IMR-90 (cell line): ENCODE measurements at regions not wholly inside any gene's neighbourhood (a gene's known extent, or its start where the extent isn't known, plus 50 kb on each side); places are given as distances from the start of the nearest gene placed in this dataset.

Experiments
- ATAC-seq: fragments of 200-7000 bp; cut with Tn5 transposase; 2 replicates; pipeline ENCODE4 v1.9.1; 2020; ENCODE audit warnings: low read depth, mild to moderate bottlenecking, moderate library complexity
- BruUV-seq: library from RNA; stranded (reverse); fragments of 400-500 nt; replicated peaks from 2 replicates; lab custom pipeline; 2021; lab: Mats Ljungman, UMichigan
- CTCF ChIA-PET: fragments of 300-600 bp; formaldehyde crosslinking; extraction: SDS; loops from one replicate; lab custom pipeline; 2021; ENCODE audit warnings: antibody characterized with exemption; lab: Yijun Ruan, JAX
- POLR2A ChIA-PET: fragments of 300-600 bp; sonication (Branson Sonifier 250); formaldehyde crosslinking; loops from one replicate; lab custom pipeline; 2022; ENCODE audit warnings: antibody characterized with exemption; ENCODE audit not compliant: unreplicated experiment; lab: Charles Lee
- DNase-seq: peaks from one replicate; pipeline ENCODE4 v3.0.0; 2013
- H2AFZ ChIP-seq: replicated peaks from 2 replicates; pipeline ENCODE3; 2013; ENCODE audit warnings: low read length, mild to moderate bottlenecking; ENCODE audit not compliant: poor library complexity
- H2AK5ac ChIP-seq: 2 replicates; pipeline ENCODE4 v1.6.1; 2013; ENCODE audit warnings: low read depth, low read length, inconsistent platforms
- H2AK9ac ChIP-seq: replicated peaks from 2 replicates; pipeline ENCODE3; 2013; ENCODE audit warnings: mild to moderate bottlenecking, low read depth, low read length, moderate library complexity; ENCODE audit not compliant: poor library complexity
- H2BK120ac ChIP-seq: 2 replicates; pipeline ENCODE4 v1.6.1; 2013; ENCODE audit warnings: low read depth, low read length, inconsistent platforms
- H2BK15ac ChIP-seq: 3 replicates; pipeline ENCODE4 v1.6.1; 2013; ENCODE audit warnings: low read depth, low read length, inconsistent platforms
- H2BK20ac ChIP-seq: 2 replicates; pipeline ENCODE4 v1.6.1; 2013; ENCODE audit warnings: low read depth, mild to moderate bottlenecking, inconsistent platforms, low read length, moderate library complexity
- H2BK5ac ChIP-seq: 2 replicates; pipeline ENCODE4 v1.6.1; 2013; ENCODE audit warnings: mild to moderate bottlenecking, low read depth, low read length, inconsistent platforms; ENCODE audit not compliant: poor library complexity, severe bottlenecking
- H3K14ac ChIP-seq: replicated peaks from 2 replicates; pipeline ENCODE4 v1.6.1; 2013; ENCODE audit warnings: low read depth, low read length, inconsistent platforms
- H3K18ac ChIP-seq: 2 replicates; pipeline ENCODE4 v1.6.1; 2013; ENCODE audit warnings: low read depth, low read length, control low read depth
- H3K23ac ChIP-seq: 2 replicates; pipeline ENCODE4 v1.6.1; 2013; ENCODE audit warnings: low read depth, low read length, inconsistent platforms
- H3K27ac ChIP-seq: 2 replicates; pipeline ENCODE4 v1.5.1; 2013; ENCODE audit warnings: mild to moderate bottlenecking, control low read depth, low read length; ENCODE audit not compliant: insufficient read depth
- H3K27me3 ChIP-seq: 2 replicates; pipeline ENCODE4 v1.6.1; 2013; ENCODE audit warnings: low read length; ENCODE audit not compliant: control insufficient read depth, insufficient read depth
- H3K36me3 ChIP-seq: 2 replicates; pipeline ENCODE4 v1.6.1; 2013; ENCODE audit warnings: low read length, mixed read lengths; ENCODE audit not compliant: control insufficient read depth, insufficient read depth
- H3K4ac ChIP-seq: 2 replicates; pipeline ENCODE4 v1.6.1; 2013; ENCODE audit warnings: low read depth, low read length, inconsistent platforms
- H3K4me1 ChIP-seq: 2 replicates; pipeline ENCODE4 v1.6.1; 2013; ENCODE audit warnings: low read length, mixed read lengths; ENCODE audit not compliant: control insufficient read depth, insufficient read depth
- H3K4me2 ChIP-seq: 2 replicates; pipeline ENCODE4 v1.6.1; 2013; ENCODE audit warnings: low read depth, mild to moderate bottlenecking, control low read depth, low read length, moderate library complexity
- H3K4me3 ChIP-seq: 2 replicates; pipeline ENCODE4 v1.5.1; 2013; ENCODE audit warnings: low read depth, mild to moderate bottlenecking, control low read depth, low read length, moderate library complexity; ENCODE audit not compliant: insufficient read depth
- H3K56ac ChIP-seq: 2 replicates; pipeline ENCODE4 v1.6.1; 2013; ENCODE audit warnings: low read length, inconsistent platforms; ENCODE audit not compliant: insufficient read depth; ENCODE audit errors: extremely low read depth
- H3K79me1 ChIP-seq, 2 experiments: 2 replicates each; pipeline ENCODE4 v1.6.1; 2013; ENCODE audit warnings: low read length in 2 of 2, inconsistent platforms in 1 of 2, low read depth in 1 of 2
- H3K9ac ChIP-seq: 2 replicates; pipeline ENCODE4 v1.6.1; 2013; ENCODE audit warnings: low read depth, low read length, control low read depth
- H3K9me1 ChIP-seq: 2 replicates; pipeline ENCODE4 v1.6.1; 2013; ENCODE audit warnings: low read length, inconsistent platforms; ENCODE audit not compliant: insufficient read depth
- H3K9me3 ChIP-seq: 2 replicates; pipeline ENCODE4 v1.6.1; 2013; ENCODE audit warnings: low read length; ENCODE audit not compliant: control insufficient read depth, insufficient read depth
- H4K20me1 ChIP-seq: 2 replicates; pipeline ENCODE4 v1.6.1; 2013; ENCODE audit warnings: low read length, inconsistent platforms; ENCODE audit not compliant: insufficient read depth
- H4K5ac ChIP-seq: 2 replicates; pipeline ENCODE4 v1.6.1; 2013; ENCODE audit warnings: mild to moderate bottlenecking, low read depth, low read length, control low read depth
- H4K8ac ChIP-seq, 2 experiments: 2 replicates each; pipeline ENCODE4 v1.6.1; 2013; ENCODE audit warnings: low read depth in 2 of 2, low read length in 2 of 2, control low read depth in 1 of 2, inconsistent platforms in 1 of 2
- H4K91ac ChIP-seq: 2 replicates; pipeline ENCODE4 v1.6.1; 2013; ENCODE audit warnings: low read depth, low read length, inconsistent platforms; ENCODE audit not compliant: insufficient read depth
- BHLHE40 ChIP-seq: fragments of 150-350 bp; IDR thresholded peaks from 2 replicates; pipeline ENCODE4 v1.6.1; 2016; ENCODE audit warnings: mild to moderate bottlenecking, low read depth, low read length
- CEBPB ChIP-seq: IDR thresholded peaks from 2 replicates; pipeline ENCODE4 v1.6.1; 2012; ENCODE audit warnings: low read depth, low read length, improper control_type of control experiment
- CHD1 ChIP-seq: IDR thresholded peaks from 2 replicates; pipeline ENCODE4 v1.6.1; 2012; ENCODE audit warnings: low read depth, low read length, improper control_type of control experiment
- CTCF ChIP-seq: conservative IDR thresholded peaks from 2 replicates; pipeline ENCODE4 v1.5.1; 2012; ENCODE audit warnings: mild to moderate bottlenecking, low read depth, low read length, improper control_type of control experiment
- ELK1 ChIP-seq: fragments of 150-350 bp; IDR thresholded peaks from 2 replicates; pipeline ENCODE4 v1.6.1; 2016; ENCODE audit warnings: low read depth, mild to moderate bottlenecking, low read length, moderate library complexity, borderline replicate concordance
- FOS ChIP-seq: fragments of 150-350 bp; IDR thresholded peaks from 2 replicates; pipeline ENCODE4 v1.6.1; 2016; ENCODE audit warnings: low read depth, low read length
- MAFK ChIP-seq: IDR thresholded peaks from 2 replicates; pipeline ENCODE4 v1.6.1; 2012; ENCODE audit warnings: low read depth, low read length, improper control_type of control experiment
- MAZ ChIP-seq: IDR thresholded peaks from 2 replicates; pipeline ENCODE4 v1.6.1; 2012; ENCODE audit warnings: low read depth, mild to moderate bottlenecking, low read length, improper control_type of control experiment, moderate library complexity, borderline replicate concordance
- MXI1 ChIP-seq: IDR thresholded peaks from 2 replicates; pipeline ENCODE4 v1.6.1; 2012; ENCODE audit warnings: low read depth, mild to moderate bottlenecking, low read length, moderate library complexity, borderline replicate concordance
- NFE2L2 ChIP-seq: fragments of 150-350 bp; IDR thresholded peaks from 2 replicates; pipeline ENCODE4 v1.6.1; 2016; ENCODE audit warnings: low read depth, mild to moderate bottlenecking, low read length
- POLR2A ChIP-seq: IDR thresholded peaks from 2 replicates; pipeline ENCODE4 v1.6.1; 2012; ENCODE audit warnings: mild to moderate bottlenecking, low read depth, low read length
- RAD21 ChIP-seq: IDR thresholded peaks from 2 replicates; pipeline ENCODE4 v1.6.1; 2012; ENCODE audit warnings: low read length, improper control_type of control experiment
- RCOR1 ChIP-seq: IDR thresholded peaks from 2 replicates; pipeline ENCODE4 v1.6.1; 2012; ENCODE audit warnings: mild to moderate bottlenecking, low read length, improper control_type of control experiment; ENCODE audit not compliant: insufficient replicate concordance
- RFX5 ChIP-seq: IDR thresholded peaks from 2 replicates; pipeline ENCODE4 v1.8.0; 2012; ENCODE audit warnings: low read depth, mild to moderate bottlenecking, low read length, moderate library complexity
- SMC3 ChIP-seq: fragments of 150-350 bp; IDR thresholded peaks from 2 replicates; pipeline ENCODE4 v1.6.1; 2016; ENCODE audit warnings: low read depth, mild to moderate bottlenecking, antibody characterized with exemption, low read length, moderate library complexity
- USF2 ChIP-seq: fragments of 150-350 bp; IDR thresholded peaks from 2 replicates; pipeline ENCODE4 v1.6.1; 2017; ENCODE audit warnings: mild to moderate bottlenecking, antibody characterized with exemption, low read length, low read depth
- WGBS, 2 experiments: methylation state at CpG; one replicate each; pipeline versions ENCODE4 v1.1.5 to v1.1.7; 2013; ENCODE audit warnings: missing lambda C conversion rate in 2 of 2; ENCODE audit not compliant: insufficient read length in 1 of 2; ENCODE audit errors: extremely low coverage in 2 of 2; 5-methylcytosine and 5-hydroxymethylcytosine counted together
- dilution Hi-C: fragments of 300-500 bp; cut with HindIII; formaldehyde crosslinking; loops from one replicate; pipeline ENCODE4 v1.14.3; 2018; ENCODE audit warnings: low sequenced_read_pairs; ENCODE audit not compliant: unreplicated experiment
- in situ Hi-C: fragments of 300-500 bp; cut with MboI; formaldehyde crosslinking; loops from 3 replicates; pipeline ENCODE4 v1.14.3; 2019; ENCODE audit warnings: low sequenced_read_pairs, inconsistent platforms, mixed read lengths
- intact Hi-C: fragments of 100-400 bp; cut with micrococcal nuclease; formaldehyde crosslinking; loops from 2 replicates; pipeline ENCODE4 v1.10.0; 2022

DNA sequence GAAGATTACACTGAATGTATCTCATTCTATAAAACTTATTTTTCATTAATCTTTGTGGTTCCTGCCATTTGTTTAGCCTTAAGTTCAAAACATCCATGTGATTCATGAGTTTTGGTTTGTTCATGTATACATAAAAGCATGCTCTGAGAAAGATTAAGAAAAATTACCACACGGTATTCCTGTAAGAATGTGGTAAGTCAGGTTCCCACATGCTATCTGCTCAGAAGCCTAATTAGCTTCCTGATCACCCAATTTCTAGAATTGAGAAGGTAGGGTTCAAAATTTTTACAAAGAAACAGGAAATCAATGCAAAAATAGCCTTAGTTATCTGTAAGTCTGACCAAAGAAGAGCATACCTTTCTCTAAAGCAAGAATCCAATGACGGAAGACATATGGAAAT, 241.6 kb upstream of the VRK2 start:
- no peaks in the 10 kb centered on the region for H4K20me1 ChIP-seq
- in situ Hi-C loops: no loop called here
- H2AFZ ChIP-seq: no peak overlapping the region
- H2AK9ac ChIP-seq: no peak overlapping the region
- no peak overlapping the region for H2BK5ac ChIP-seq
- ChIA-PET CTCF (no interaction called here), POLR2A (interaction anchor here (0.6 kb wide), 1 partner anchor 55 kb away, joined by 3 read pairs; no protein-coding TSS in a partner anchor)
- H3K4ac ChIP-seq: no peak overlapping the region
- no TSS peak for BruUV-seq
- no CpG with 5 or more reads among the region's 2 CpGs for WGBS, 2 experiments
- H3K14ac ChIP-seq: no peak overlapping the region
- no peak overlapping the region for H3K18ac ChIP-seq
- H4K91ac ChIP-seq: no peak overlapping the region
- ATAC-seq (no peak), DNase-seq (no peak)
- H3K4me3 ChIP-seq: no peak overlapping the region
- intact Hi-C loops: no loop called here
- H2BK15ac ChIP-seq: no peak overlapping the region
- dilution Hi-C loops: no loop called here
- H3K4me1 ChIP-seq: no peaks in the 10 kb centered on the region
- no peaks in the 10 kb centered on the region for H3K9me3 ChIP-seq
- no peak overlapping the region for H4K5ac ChIP-seq
- H3K27ac ChIP-seq: no peak overlapping the region
- no peak overlapping the region for H4K8ac ChIP-seq
- no peak overlapping the region for H2BK120ac ChIP-seq
- H3K79me1 ChIP-seq: no peaks in the 10 kb centered on the region
- no peak overlapping the region for H3K9ac ChIP-seq
- H3K9me1 ChIP-seq: no peaks in the 10 kb centered on the region
- no peak overlapping the region for H3K56ac ChIP-seq
- H3K4me2 ChIP-seq: no peak overlapping the region
- no peaks in the 10 kb centered on the region for H3K27me3 ChIP-seq
- H3K23ac ChIP-seq: no peak overlapping the region
- TF ChIP-seq ELK1 (no peak), BHLHE40 (no peak), MAZ (no peak), CHD1 (no peak), USF2 (no peak), RAD21 (no peak), NFE2L2 (no peak), MXI1 (no peak), SMC3 (no peak), RCOR1 (no peak), MAFK (no peak), FOS (no peak), CEBPB (no peak), RFX5 (no peak), POLR2A (no peak), CTCF (no peak)
- no peak overlapping the region for H2BK20ac ChIP-seq
- no peaks in the 10 kb centered on the region for H3K36me3 ChIP-seq
- no peak overlapping the region for H2AK5ac ChIP-seq
